ENCODE measurements at regions not wholly inside any gene's neighbourhood (a gene's known extent, or its start where the extent isn't known, plus 50 kb on each side); places are given as distances from the start of the nearest gene placed in this dataset.

DNA sequence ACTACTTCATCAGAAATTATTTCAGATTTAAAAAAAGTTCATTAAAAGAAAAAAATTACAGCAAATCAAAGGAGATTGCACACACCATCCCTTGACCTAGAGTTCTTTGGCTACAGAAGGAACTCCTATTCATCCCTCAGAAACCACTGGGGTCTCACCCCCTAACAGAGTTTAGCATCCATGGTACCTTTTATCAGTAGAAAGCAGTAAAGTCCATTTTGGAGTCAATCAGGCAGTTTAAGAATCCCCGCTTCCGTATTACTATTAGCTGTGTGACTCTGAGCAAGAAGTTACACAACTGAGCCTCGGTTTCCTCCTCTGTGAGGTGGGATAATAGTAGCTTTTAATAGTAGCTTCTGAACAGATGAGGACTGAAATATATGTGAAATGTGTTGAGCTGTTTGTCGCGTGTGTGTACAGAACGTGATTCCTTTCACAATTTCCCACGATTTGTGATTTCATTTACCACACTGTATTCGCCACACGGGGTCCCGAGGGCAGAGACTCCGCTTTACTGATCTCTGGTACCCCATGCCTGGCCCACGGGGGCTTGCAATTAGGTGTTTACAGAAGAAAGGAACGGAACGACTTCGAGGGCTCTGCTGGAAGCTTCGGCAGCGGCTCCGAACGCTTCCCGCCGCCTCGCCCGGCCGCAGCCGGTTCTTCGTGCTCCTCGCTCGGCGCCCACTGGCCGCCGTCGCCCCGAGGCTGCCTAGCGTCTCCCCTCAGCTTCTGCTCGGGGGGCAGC, 72.5 kb upstream of the ZBED5 start:
- peak in 8 of 51 donors; percentile 25 to 67 (median 45) for DNase-seq

DNA sequence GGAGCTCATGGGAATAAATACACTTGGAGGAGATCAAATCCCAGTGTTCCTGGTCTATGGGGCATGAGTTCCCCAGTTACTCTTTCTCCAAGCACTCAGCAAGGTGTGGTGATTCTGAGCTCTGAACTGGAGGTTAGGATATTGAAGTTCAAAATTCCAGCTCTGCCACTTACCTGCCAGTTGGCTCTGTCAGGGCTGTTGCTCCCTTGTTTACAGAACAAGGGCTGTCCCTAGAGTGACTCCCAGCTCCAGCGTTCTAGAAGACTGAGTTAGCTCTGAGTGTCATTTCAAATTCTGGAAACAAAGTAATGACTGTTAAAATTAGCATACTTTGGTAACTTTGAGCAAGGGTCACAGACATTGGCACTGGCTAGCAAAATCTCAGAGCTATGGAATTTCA, 69.7 kb upstream of the ZBED5 start:
- DNase-seq, result no peak

DNA sequence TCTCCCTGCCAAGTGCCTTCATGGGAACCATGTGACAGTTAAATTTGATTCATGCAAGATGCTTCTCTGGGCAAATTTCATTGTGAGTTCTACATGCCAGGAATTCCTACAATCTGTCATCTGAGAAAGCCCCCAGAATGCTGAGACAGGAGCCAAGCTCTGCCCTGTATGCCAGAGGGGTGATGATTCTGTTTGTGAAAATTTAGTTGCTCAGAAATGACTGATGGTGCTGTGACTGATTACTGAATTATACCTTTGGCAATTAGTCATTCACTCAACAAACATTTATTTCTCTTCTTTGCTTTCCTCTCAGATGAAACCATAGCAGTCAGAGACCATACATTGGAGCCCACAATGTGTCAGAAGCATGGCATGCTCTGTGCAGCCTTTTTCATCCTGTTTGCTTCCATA, 69.0 kb upstream of the ZBED5 start:
- no peak for DNase-seq

DNA sequence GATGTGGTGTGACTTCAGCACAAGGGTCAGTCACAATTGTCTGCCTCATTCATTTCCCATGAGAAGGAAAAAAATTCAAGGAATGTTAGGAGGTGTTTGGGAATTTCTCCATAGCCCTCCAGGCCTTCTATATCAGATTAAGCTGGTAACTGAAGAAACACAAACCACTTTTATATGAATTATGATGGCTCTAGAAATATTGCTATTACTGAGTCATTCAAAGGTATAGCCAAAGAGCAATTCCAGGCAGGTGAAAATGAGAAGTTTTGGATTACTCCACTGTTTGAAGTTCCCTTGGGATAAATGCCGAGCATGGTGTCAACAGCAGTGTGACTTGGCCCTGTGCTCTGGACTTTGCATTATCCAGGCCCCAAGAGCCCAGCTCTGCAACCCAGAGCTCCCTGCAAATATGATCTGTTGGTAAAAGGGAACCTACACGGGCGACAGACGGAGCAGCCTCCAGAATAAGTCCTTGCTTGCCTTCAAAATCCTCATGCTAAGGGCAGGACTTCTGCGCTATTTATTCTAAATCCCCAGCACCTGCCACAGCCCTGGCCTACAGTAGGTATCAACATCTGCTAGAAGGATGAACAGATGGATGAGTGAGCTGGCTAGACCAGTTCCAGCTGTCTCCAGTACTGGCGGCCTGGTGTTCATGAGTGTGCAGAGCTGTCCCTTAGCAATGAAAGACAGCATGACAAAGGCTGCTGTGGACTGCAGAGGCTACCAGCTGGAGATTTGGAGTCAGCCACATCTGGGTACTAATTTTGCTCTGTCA, 67.5 kb upstream of the ZBED5 start:
- DNase-seq, result no peak

DNA sequence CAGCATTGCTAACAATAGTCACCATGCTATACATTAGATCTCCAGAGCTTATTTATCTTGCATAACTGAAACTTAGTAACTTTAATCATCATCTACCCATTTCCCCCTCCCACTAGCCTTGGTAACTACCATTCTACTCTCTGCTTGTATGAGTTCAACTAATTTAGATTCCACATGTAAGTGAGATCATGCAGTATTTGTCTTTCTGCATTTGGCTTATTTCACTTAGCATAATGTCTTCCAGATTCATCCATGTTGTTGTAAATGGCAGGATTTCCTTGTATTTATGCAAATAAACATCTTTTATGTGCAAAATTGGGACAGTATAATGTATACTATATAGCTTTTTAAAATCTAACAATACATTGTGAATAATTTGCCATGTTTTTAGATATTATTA, 66.0 kb upstream of the ZBED5 start:
- no peak for DNase-seq

DNA sequence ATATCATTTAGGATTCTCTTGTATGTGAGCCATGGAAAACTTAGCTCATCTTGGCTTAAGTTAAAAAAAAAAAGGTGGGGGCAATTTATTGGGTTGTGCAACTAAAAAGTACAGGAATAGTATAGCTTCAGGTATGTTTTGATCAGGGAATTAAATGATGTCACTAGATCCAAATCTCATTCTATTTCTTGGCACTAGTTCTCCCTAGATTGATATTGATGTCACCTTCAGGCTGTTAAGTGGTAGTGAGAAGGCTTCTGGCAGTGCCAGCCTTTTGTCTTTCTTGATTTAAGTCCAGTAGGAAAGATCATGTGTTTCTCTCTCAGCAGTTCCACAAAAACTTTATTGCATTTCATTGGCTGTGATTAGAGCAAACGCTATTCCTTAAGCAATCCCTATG, 65.0 kb upstream of the ZBED5 start:
- no peak for DNase-seq

DNA sequence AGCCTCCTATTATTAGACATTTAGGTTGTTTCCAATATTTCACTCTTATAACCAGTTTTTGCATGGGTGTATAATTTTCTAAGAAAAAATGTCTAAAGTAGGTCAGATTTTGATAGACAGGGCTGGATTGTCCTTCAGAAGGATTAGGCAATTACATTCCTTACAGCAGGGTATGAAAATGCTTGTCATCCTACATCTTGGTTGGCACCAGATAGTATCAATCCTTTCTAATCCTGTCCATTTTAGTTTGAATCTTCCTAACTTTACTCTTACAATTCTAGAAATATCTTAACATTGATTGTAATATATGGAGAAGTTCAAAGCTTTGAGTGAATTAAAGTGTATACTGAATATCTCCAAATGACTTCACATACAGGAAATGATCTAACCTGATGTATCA, 63.0 kb upstream of the ZBED5 start:
- DNase-seq, result no peak

DNA sequence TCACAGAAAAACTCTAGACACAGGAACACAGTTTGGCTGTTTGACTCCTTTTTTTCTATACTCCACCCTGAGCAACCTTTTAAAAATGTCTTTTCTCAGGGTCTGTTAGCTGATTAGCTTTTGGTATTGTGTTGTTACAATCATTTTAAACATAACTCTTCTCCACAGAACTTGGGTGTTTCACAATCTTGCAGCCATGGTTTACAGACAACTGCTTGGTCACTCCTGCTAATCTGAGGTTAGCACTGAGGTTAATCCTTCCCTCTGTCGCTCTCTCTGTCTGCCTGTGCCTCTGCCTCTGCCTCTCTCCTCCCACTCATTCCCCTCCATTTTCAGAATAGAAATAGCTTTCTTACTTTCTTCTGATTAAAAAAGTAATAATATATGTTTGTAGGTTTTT, 62.4 kb upstream of the ZBED5 start:
- no peak for DNase-seq

DNA sequence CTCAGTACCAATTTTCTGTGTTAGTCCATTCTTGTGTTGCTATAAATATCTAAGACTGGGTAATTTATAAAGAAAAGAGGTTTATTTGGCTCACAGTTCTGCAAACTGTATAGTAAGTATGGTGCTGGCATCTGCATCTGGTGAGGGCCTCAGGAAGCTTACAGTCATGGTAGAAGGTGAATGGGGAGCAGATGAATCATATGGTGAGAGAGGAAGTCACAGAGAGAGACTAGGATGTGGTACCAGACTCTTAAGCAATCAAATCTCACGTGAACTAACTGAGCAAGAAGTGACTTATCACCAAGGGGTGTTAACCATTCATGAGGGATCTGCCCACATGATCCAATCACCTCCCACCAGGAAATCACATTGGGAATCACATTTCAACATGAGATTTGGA, 60.8 kb upstream of the ZBED5 start:
- no peak for DNase-seq

DNA sequence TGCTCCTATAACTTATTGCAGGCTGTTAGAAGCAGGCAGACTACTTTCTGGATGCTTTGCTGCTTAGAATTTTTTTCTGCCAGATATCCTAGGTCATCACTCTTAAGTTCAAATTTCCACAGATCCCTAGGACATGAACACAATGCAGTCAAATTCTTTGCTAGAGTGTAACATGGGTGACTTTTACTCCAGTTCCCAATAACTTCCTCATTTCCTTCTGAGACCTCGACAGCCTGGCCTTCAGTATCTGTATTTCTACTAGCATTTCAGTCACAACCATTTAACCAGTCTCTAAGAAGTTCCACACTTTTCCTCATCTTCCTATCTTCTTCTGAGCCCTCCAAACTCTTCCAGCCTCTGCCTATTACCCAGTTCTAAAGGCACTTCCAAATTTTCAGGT, 60.4 kb upstream of the ZBED5 start:
- DNase-seq, result no peak

DNA sequence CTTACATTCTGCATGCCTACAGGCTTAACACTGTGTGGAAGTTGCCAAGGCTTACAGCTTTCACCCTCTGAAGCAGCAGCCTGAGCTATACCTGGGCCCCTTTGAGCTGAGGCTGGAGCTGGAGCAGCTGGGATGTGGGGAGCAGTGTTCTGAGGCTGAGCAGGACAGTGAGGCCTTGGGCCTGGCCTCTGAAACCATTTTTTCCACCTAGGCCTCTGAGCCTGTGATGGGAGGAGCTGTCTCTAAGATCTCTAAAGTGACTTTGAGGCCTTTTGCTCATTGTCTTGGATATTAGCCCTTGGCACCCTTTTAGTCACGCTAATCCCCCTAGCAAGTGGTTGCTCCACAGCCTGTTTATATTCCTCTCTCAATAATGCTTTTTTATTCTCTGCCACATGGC, 59.9 kb upstream of the ZBED5 start:
- no peak for DNase-seq

DNA sequence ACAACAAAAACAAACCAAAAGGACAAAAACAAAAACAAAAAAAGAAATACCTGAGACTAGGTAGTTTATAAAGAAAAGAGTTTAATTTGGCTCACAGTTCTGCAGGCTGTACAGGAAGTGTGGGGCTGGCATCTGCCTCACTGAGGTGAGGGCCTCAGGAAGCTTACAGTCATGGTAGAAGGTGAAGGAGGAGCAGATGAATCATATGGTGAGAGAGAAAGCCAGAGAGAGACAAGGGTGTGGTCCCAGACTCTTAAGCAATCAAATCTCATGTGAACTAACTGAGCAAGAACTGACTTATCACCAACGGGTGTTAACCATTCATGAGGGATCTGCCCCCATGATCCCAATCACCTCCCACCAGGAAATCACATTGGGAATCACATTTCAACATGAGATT, 58.8 kb upstream of the ZBED5 start:
- no peak for DNase-seq

DNA sequence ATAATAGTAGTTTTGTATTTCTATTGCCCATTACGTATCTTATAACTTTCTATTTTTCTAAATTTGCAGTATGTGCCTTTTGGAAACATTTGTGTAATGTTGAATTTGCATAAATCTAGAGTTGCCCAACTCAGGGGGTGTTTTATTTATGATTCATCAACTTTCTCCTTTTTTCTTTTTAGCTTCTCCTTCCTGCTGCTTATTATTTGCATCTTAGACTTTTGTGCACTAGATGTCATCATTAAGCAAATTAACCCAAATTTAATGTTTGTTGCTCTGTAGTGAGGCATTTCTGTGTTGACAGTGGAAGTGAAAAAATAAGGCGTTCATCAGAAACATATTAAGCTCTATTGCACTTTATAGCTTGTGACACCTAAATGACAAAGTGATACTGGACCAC, 56.2 kb upstream of the ZBED5 start:
- no peak for DNase-seq

DNA sequence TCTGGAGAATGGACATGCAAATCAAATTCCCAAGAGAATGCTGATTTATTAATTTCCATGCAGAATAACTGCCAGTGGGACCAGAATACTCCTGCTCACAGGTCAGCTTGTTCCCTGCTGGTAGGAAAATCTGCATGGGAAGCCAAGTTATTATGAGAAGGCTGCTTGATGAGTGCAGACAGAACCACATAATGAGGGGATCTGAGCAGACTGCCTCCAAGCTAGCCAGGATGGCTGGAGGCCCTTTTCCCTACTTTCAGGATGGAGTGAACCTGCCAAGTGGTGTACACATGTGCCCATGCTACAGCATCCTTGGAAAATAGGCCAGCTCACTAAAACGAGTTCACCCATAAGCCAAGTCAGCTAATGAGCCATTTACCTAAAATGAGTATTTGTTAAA, 55.2 kb upstream of the ZBED5 start:
- DNase-seq, result no peak

DNA sequence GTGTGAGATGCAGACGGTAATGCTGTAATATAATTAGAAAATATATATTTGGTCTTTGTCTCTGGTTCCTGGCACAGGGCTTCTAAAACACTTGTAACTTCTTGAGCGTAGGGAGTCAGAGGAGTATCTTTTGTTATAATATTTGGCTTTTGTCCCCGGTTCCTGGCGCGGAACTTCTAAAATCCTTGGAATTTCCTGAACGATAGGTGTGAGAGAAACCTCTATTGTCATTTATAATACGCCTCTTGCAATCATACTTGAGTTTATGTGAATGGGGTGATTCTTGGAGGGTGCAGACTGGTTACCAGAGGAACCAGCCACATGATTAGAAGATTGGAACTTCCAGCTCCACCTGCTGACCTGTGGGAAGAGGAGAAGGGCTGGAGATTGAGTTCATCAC, 54.1 kb upstream of the ZBED5 start:
- no peak for DNase-seq

DNA sequence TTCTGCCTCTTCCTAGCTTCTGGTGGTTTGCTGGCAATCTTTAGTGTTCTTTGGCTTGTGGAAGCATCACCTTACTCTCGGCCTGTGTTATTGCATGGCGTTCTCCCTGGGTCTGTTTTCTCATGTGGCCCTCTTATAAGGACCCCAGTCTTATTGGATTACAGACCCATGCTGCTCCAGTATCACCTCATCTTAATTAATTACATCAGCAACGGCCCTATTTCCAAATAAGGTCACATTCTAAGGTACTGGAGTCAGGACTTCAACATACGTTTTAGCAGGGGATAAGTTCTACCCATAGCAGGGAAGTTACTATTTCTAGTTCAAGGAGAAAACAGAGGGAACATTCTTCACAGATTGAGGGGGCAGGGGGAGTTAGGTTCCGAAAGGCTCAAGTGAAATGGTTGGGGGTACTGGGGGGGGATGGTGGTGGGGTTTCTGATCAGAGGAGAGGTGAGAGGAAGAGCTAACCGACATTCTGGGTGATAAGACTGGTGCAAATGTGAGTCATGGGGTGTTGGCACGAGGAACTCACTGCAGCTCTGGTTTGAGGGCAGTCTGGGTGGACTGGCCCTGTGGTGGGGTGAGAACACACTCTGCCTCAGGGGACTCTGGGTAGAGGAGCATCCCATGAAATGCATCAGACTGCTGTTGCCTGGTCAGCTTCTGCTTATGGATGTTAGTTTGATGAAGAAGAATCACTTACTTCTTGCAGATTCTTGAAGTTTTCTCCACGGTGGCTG, 51.5 kb upstream of the ZBED5 start:
- DNase-seq, result no peak

DNA sequence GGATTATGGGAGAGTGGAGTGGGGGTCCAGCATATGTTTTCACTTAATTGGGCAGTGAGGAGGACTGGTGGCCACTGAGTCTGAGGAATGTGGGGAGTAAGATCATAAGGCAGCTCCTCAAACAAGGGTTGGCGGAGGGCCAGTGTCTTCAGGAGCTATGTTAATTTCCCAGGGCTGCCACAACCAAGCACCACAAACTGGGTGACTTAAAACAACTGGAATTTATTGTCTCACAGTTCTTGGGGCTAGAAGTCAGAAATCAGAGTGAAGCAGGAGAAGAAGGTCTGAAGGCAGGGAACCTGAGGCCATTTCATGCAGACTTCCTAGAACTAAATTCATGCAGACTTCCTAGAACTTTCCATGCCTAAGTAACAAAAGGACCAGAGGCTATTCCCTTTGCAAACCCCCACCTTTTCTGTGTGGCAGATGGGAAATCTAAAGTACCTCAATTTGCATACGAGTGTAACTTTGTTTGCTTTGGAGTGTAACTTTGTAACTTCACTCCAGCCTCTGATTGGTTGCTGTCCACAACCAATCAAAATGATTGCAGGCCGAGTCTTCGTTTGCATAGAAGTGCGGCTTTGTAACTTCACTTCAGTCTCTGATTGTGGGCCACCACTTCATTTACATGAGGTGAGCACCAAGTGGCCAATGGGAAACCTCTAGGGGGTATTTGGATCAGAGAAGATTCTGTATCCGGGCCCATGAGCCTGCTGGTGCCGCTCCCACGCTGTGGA, 50.5 kb upstream of the ZBED5 start:
- DNase-seq, result peak in 1 of 51 donors; percentile 1

Data from hypothalamus (tissue), 51 donors.